Inflammatory macrophage treated with lipopolysaccharide for 1 hour (primary cell): ENCODE measurements at regions not wholly inside any gene's neighbourhood (a gene's known extent, or its start where the extent isn't known, plus 50 kb on each side); places are given as distances from the start of the nearest gene placed in this dataset.
"Not testable (repeated sequence)": the region's sequence is repeated elsewhere in the genome, so short reads cannot be mapped to it uniquely, and the experiment has no call there.

Source experiments
- DNase-seq, 2 donors: peaks; one replicate each; pipeline ENCODE4 v3.0.0-alpha.2; 2020 to 2022

DNA sequence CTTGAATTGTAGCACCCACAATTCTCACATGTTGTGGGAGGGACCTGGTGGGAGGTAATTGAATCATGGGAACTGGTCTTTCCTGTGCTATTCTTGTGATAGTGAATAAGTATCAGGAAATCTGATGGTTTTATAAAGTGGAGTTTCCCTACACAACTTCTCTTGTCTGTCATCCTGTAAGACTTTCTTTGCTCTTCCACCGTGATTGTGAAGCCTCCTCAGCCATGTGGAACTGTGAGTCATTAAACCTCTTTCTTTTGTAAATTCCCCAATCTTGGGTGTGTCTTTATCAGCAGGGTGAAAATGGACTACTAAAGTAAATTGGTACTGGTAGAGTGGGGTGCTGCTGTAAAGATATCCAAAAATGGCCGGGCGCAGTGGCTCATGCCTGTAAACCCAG is 215.6 kb downstream of the LIG4 start:
- DNase-seq: no peak

DNA sequence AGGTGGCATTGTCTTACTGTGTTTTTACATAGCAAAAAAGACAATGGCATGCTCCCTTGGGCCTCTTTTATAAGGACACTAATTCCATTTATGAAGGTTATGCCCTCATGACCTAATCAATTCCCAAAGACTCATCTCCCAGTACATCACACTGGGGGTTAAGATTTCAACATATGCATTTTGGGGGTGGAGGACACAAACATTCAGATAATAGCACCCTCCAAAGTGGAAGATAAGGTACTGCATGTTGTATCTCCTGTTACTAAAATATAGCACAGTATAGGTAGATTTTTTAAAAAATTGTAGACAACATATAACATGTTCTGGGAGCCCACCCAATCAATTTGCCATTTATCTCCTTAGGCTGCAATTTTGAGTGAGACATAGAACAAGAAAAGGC is 221.2 kb downstream of the LIG4 start:
- DNase-seq: no peak

GRCh38 chr13:107993239-107993949 is 221.9 kb downstream of the LIG4 start:
- no peak for DNase-seq

- no peak for DNase-seq
Observed at GRCh38 chr13:107992542-107992941, 222.8 kb downstream of the LIG4 start.

DNA sequence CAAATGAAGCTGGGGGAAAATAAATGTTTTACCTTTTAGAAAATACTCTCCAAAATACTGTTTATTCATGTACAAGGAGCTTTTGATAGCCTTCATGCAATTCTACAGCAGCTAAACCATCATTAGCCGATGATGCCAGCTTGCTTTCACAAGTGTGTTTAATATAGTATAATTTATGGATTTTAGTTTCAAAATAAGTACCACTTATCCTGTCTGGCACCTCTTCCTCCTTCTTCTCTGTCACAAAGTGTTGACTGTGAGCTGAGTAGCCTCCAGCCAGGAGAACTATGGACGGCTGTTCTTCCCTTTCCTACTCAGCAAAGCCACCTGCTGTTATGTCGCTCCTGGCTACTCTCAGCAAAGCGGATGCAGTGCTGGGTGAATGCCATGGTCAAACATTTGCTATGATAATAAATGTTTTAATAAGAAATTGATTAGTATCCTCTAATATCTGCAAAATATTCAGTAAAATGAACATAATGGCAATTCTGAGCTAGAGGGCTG is 238.2 kb downstream of the LIG4 start:
- DNase-seq: no peak

DNA sequence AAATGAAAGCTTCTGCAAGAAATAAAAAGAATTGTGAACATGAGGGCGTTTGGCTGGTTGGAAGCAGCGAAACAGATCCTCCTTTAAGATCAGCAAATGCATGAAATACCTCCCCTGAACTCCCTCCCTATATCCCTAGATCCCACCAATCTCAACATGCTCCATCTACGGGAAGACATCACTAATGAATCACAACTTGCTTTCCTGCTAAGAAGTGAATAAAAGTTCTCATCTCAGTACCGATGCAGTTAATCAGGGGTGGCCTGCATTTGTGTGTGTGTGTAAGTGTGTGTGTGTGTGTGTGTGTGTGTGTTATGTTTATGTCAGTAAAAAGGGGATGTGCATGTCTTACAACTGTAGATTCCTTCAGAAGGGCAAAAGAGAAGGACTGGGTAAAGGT is 238.7 kb downstream of the LIG4 start:
- no peak for DNase-seq

DNA sequence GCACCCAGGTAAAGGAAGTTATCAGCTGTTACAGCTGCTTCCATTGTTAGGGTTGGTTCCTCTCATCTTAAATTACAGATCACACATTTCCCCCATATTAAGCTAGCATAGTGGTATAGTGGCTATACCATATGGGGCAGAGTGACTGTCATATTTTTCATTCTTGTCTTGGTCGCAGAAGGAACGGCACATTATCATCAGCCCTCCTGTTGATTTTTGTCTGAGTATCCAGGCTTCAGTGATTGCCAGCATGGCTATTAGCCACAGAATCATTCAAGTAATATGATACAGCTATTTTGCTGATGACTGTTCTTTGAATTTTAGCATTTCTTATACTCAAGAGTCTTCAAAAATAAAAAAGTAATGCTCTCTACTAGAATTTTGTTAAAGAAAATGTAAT is 240.9 kb downstream of the LIG4 start:
- DNase-seq: no peak

GRCh38 chr13:107969546-107969945 is 245.8 kb downstream of the LIG4 start:
- DNase-seq: no peak

DNA sequence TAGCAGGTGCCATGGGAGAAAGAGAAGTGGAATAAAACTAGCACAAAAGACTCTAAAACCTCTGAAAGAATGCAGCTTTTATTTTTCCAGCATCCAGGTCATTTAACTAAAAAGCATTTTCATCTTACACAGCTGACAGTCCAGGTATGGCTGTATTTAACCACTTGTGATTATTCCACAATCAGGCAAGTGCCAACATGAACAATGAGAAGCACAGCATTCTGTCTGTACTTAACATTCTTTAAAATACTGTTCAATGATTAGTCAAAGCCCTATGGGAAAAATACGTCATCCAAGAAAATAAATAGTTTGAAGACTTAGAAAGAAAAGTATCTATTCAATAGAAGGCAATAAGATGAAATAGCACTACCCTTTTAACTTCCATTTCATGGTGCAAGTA is 246.9 kb downstream of the LIG4 start:
- no peak for DNase-seq

DNA sequence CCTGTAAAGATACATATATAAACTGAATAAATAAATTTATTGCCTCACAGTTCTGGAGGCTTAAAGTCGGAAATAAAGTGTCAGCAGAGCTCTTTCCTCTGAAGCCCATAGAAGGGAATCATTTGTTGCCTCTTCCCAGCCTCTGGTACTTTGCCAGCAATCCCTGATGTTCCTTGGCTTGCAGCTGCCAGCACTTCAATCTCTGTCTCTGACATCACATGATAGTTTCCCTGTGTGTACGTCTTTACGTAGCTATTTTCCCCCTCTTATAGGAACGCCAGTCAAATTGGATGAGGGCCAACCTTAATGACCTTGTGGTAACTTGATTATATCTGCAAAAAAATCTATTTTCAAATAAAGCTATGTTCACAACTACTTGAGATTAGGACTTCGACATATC is 250.9 kb downstream of the LIG4 start:
- DNase-seq: no peak

DNA sequence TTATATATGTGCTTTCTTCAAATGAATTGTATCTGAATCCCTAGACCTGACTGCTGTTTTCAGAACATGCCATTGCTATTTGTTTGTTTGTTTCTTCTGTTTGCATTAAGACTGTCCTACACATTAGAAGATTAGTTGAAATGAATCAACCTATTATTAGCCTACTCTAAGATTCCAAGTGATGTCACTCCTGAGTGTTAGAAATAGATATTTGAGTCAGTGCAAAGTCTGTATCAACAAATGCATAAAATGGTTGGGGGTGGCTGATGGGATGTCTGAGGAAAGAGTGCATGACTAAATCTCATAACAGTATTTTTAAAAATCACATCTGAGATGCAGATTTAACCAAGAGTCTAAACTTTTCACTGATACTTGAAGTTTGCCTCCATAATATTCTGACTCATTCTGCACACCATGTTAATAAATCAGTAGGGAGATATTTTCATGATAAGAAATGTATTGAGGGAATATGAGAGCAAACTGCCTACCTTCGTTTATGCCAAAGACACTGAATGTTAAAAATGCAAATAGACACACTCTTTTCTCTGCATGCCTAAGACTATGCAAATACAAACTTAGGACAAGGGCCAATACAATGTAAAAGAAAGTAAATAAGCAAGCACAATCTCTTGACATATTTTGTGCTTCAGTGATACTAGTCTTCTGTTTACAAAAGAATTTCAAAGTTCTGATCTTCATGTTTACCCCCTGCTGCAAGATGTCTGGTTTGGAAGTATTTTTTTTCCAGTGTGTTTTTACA is 253.3 kb downstream of the LIG4 start:
- no peak for DNase-seq

DNA sequence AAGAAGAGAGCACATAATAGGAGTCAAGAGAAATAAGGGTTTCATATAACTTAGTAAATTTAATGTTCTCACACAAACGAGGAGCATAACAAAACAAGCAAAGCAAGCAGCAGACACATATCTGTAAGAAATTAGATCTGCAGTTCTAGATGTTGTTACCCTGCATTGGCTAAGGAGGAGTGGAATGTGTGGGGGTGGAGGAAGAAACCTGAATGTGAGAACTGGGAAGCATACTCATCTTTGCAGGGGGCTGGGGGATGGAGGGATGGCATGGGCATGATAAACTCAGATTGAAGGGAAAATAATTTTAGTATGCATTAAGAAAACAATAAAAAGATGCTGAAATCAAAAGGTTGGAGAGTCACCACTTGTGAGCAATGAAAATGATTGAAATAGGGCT is 255.0 kb downstream of the LIG4 start:
- DNase-seq: no peak

DNA sequence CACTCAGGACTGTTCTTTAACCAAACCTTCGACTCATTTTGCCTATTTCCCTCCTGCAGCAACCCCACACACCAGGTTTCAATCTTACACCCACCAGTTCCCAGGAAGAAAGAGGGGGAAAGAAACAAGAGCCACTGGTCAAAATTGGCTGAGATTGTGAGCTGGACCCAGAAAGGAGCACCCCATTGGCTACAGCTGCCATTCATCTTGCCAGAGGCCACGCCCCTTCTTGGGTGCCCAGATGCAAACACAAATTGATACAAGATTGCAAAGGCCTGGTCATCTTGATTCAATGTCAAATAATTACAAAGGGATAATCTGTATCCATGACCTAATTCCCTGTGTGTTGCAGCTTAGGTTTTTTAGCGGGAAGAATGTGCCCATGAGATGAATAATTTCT is 258.4 kb downstream of the LIG4 start:
- no peak for DNase-seq

GRCh38 chr13:107942030-107942617 is 273.2 kb downstream of the LIG4 start:
- no peak for DNase-seq

DNA sequence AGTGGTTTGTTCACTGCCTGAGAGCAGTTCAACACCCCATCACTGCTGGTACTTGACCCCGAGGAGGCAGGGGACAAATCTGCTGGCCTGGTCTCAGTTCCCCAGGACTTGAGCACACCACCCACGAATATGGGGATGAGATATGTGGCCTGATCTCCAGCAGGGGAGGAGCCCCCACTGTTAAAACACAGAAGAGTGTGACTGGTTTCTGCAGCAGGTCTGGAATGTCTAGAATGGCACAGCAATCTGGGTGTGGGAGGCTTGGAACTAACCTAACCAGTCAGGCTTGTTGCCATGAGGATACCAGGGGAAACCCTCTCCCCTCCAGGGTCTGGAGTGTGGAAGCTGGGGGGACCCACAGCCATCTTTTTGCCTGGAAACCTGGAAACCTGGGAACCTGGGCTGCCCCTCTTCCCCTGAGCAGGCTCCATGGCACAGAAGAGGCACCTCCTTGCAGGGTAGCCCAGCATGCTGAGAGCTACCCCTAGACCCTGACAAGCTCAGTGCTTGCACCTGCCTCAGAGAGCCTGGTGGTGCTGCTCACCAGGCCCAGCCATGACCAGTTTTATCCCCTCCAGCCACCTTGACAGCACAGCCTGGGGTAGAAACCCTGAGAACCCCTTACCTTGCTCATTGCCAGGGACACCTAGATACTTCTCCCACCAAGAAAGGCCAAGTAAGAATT is 273.8 kb downstream of the LIG4 start:
- DNase-seq: no peak

GRCh38 chr13:107937848-107938247 is 277.5 kb downstream of the LIG4 start:
- DNase-seq: no peak

DNA sequence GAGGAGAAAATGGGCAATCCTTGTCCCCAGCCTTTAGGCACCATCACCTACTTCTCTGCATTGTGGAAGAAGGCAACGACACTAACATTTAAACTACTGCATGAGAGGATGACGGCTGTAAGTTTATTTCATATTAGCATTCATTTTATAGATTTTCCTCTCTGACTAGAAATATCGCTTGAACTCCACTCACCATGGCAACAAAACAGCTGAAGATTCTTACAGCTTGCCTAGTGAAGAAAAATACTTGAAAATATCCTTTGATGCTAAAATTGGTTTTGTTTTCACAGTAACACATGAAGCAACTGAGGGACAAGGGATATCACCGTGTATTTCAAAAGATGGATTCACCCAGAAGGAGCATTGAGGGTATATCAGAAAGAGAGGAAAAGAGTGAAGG is 284.3 kb downstream of the LIG4 start:
- DNase-seq: no peak

DNA sequence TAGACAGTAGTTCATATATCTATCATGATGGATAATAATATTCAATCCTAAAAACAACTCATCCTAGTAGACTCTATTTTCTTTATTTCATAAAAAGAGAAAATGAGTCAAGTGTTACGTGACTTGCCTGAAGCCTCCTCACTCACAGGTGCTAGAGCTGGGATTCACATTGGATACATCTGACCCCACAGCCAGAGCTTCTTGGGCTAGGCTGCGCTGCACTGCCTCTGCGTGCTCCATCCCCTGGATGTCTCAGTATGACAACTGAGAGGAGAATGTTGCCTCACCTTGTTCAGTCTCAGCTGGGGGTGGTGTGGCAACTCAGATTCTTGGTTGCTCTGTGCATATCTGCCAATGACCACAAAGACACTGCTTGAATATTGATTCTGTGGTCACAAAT is 286.6 kb downstream of the LIG4 start:
- DNase-seq: no peak

DNA sequence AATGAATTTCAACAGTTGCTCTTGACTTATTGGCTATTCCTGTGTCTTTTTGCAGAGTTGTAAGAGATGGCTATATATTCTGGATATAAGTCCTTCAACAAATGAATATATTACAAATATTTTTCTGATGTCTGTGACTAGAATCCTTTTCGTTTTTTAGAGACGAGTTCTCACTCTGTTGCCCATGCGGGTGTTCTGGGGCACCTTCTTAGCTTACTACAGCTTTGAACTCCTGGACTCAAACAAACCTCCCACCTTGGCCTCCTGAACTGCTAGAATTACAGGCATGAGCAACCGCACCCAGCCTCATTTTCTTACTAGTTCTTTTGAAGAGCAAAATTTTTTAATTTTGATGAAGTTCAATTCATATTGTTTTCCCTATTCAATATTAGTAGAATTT is 287.8 kb downstream of the LIG4 start:
- DNase-seq: no peak

DNA sequence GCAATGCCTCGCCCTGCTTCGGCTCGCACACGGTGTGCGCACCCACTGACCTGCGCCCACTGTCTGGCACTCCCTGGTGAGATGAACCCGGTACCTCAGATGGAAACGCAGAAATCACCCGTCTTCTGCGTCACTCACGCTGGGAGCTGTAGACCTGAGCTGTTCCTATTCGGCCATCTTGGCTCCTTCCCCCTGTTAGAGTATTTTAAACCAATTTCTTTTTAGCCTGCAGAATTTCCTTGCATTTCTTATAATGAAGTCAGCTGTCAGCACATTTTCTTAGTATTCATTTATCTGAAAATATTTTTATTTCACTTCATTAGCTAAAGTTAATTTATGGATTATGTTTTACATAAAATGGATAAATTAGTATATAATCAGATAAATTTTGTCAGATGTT is 288.8 kb downstream of the LIG4 start:
- DNase-seq: not testable (repeated sequence)

- not testable (repeated sequence) for DNase-seq
Observed at GRCh38 chr13:107916902-107917301, 298.4 kb downstream of the LIG4 start.

GRCh38 chr13:107912745-107913144 is 302.6 kb downstream of the LIG4 start:
- no peak for DNase-seq

GRCh38 chr13:107907065-107907805 is 308.1 kb downstream of the LIG4 start:
- no peak for DNase-seq
